Ascending aorta (tissue), 2 donors: ENCODE measurements at regions not wholly inside any gene's neighbourhood (a gene's known extent, or its start where the extent isn't known, plus 50 kb on each side); places are given as distances from the start of the nearest gene placed in this dataset.
"Not testable (repeated sequence)": the region's sequence is repeated elsewhere in the genome, so short reads cannot be mapped to it uniquely, and the experiment has no call there.

Experiments
- DNase-seq, 2 donors: peaks; one replicate each; pipeline ENCODE4 v3.0.0-alpha.2; 2019; ENCODE audit warnings: low spot score in 2 of 2
- H3K27ac ChIP-seq, 2 donors: fragments of 200-600 bp; sonication (generic); one replicate each; pipeline ENCODE4 v1.5.1; 2016 to 2017; ENCODE audit warnings: mild to moderate bottlenecking in 1 of 2
- H3K27me3 ChIP-seq: fragments of 200-600 bp; sonication (generic); one replicate; pipeline ENCODE4 v1.5.1; 2017
- H3K36me3 ChIP-seq, 2 donors: fragments of 200-600 bp; sonication (generic); one replicate each; pipeline ENCODE4 v1.5.1; 2016
- H3K4me1 ChIP-seq, 2 donors: fragments of 200-600 bp; sonication (generic); one replicate each; pipeline ENCODE4 v1.5.1; 2016 to 2017; ENCODE audit warnings: mild to moderate bottlenecking in 1 of 2
- H3K4me3 ChIP-seq, 2 donors: fragments of 200-600 bp; sonication (generic); one replicate each; pipeline ENCODE4 v1.5.1; 2016 to 2017; ENCODE audit warnings: mild to moderate bottlenecking in 1 of 2
- H3K9me3 ChIP-seq, 2 donors: fragments of 200-600 bp; sonication (generic); one replicate each; pipeline ENCODE4 v1.5.1; 2016
- intact Hi-C: fragments of 100-400 bp; cut with DNase I; formaldehyde crosslinking; loops from one replicate; pipeline ENCODE4 v1.15.1; 2023
- TF ChIP-seq, protein P1 (sequence below), 3 experiments: fragments of 200-600 bp in 2 of 3; fragments of 450-650 bp in 1 of 3; sonication (generic) in 2 of 3; IDR thresholded peaks; one replicate each; pipeline ENCODE4 v1.5.1; 2016 to 2019; ENCODE audit warnings: antibody characterized with exemption in 3 of 3, mild to moderate bottlenecking in 1 of 3, moderate library complexity in 1 of 3

DNA sequence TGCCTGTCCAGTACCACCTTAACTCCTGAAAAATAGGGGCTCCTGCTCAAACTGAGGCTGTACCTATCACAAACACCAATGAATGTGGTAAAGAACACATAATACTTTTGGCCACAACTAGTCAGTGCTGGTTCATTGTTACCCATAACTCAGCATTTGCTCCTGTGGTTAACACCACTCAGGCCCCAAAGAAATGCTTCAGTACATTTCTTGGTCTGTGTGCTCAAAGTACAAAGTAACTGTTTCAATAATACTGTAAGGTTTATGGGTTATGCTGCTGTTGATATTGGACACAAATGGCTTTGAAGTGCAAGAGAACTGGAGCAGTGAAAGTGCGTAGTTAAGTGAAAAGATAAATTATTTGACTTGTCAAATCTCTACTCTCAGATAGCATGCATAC lies 95.0 kb upstream of the TACR1 start:
- intact Hi-C loops, result no loop called here
- Histone ChIP-seq H3K36me3 (no peaks in the 10 kb centered on the region), H3K27ac (no peak overlapping the region), H3K27me3 (no peaks in the 10 kb centered on the region), H3K9me3 (no peaks in the 10 kb centered on the region), H3K4me3 (no peak overlapping the region), H3K4me1 (no peaks in the 10 kb centered on the region)
- no peak for DNase-seq
- TF ChIP-seq, protein P1, sequence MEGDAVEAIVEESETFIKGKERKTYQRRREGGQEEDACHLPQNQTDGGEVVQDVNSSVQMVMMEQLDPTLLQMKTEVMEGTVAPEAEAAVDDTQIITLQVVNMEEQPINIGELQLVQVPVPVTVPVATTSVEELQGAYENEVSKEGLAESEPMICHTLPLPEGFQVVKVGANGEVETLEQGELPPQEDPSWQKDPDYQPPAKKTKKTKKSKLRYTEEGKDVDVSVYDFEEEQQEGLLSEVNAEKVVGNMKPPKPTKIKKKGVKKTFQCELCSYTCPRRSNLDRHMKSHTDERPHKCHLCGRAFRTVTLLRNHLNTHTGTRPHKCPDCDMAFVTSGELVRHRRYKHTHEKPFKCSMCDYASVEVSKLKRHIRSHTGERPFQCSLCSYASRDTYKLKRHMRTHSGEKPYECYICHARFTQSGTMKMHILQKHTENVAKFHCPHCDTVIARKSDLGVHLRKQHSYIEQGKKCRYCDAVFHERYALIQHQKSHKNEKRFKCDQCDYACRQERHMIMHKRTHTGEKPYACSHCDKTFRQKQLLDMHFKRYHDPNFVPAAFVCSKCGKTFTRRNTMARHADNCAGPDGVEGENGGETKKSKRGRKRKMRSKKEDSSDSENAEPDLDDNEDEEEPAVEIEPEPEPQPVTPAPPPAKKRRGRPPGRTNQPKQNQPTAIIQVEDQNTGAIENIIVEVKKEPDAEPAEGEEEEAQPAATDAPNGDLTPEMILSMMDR (IDR thresholded peaks at IDR 0.05), result no peak

DNA sequence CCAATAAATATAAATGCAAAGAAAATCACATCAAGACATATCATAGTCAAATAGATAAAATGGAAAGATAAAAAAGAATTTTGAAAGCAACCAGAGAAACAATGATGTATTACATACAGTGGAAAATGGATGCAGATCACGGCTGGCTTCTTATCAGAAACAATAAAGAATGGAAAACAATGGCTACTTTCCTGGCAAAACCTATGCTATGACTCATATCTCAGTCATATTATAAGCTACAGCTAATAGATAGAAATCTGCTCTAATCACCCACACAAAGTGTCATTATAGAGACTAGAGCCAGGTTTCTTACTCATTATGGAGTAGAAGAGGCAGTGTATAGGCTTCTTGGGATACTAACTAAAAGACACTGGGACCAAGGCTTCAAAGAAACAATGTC lies 93.5 kb upstream of the TACR1 start:
- H3K27ac ChIP-seq, result no peak overlapping the region
- intact Hi-C loops, result no loop called here
- TF ChIP-seq, protein P1 (IDR thresholded peaks at IDR 0.05), result no peak
- no peak for DNase-seq
- no peaks in the 10 kb centered on the region for H3K4me1 ChIP-seq
- no peak overlapping the region for H3K4me3 ChIP-seq
- H3K9me3 ChIP-seq, result no peaks in the 10 kb centered on the region
- no peaks in the 10 kb centered on the region for H3K27me3 ChIP-seq
- H3K36me3 ChIP-seq, result no peaks in the 10 kb centered on the region

DNA sequence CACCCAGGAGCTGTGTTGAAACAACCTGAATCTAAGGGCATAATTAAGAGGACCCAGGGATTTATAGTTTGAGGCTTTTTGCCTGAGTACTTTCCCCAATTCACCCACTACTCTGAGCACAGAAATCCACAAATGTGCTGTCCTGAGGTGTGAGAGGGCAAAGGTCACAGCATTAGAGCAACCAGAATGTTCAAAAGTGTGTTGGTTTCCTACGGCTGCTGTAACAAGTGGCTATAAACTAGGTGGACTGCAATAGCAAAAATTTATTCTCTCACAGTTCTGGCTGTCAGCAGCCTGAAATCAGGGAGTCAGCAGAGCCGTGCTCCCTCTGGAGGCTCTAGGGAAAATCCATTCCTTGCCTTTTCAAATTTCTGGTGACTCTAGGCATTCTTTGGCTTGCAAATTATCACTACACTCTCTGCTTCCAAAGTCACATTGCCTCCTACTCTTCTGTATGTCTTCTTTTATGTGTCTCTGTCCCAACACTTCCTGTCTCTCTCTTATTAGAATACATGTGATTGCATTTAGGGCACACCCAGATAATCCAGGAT lies 91.4 kb upstream of the TACR1 start:
- no peak overlapping the region for H3K27ac ChIP-seq
- intact Hi-C loops, result no loop called here
- H3K36me3 ChIP-seq, result no peaks in the 10 kb centered on the region
- H3K9me3 ChIP-seq, result no peaks in the 10 kb centered on the region
- H3K27me3 ChIP-seq, result no peaks in the 10 kb centered on the region
- TF ChIP-seq, protein P1 (IDR thresholded peaks at IDR 0.05), result no peak
- no peak for DNase-seq
- H3K4me3 ChIP-seq, result no peak overlapping the region
- no peaks in the 10 kb centered on the region for H3K4me1 ChIP-seq

DNA sequence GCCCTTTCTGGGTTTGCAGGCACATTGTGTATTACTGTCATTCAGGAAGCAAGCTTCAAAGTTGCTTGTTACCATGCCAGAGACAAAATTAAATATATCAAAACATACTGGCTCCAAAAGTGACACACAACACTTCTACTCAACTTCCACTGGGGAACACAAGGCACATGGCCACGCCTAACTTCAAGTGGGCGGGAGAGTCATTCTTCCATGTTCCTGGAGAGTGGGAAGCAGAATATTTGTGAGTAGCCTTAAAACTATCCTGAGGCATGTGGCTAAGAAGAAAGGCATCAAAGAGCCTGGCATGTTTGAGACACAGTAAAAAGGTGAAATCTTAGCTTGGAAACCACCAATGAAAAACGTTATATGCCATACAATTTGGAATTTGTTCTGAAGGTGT lies 90.5 kb upstream of the TACR1 start:
- Histone ChIP-seq H3K27ac (no peak overlapping the region), H3K36me3 (no peaks in the 10 kb centered on the region), H3K9me3 (no peaks in the 10 kb centered on the region), H3K4me3 (no peak overlapping the region), H3K27me3 (no peaks in the 10 kb centered on the region), H3K4me1 (no peaks in the 10 kb centered on the region)
- TF ChIP-seq, protein P1 (IDR thresholded peaks at IDR 0.05), result no peak
- DNase-seq, result no peak
- intact Hi-C loops, result no loop called here

DNA sequence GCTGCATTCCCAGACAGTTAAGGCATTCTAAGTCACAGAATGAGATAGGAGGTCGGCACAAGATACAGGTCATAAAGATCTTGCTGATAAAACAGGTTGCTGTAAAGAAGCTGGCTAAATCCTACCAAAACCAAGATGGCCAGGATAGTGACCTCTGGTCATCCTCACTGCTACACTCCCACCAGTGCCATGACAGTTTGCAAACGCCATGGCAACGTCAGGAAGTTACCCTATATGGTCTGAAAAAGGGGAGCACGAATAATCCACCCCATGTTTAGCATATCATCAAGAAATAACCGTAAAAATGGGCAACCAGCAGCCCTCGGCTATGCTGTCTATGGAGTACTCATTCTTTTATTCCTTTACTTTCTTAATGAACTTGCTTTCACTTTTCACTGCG lies 89.9 kb upstream of the TACR1 start:
- DNase-seq, H3K9me3 ChIP-seq, H3K4me1 ChIP-seq, H3K27ac ChIP-seq, H3K27me3 ChIP-seq, H3K4me3 ChIP-seq, intact Hi-C loops, H3K36me3 ChIP-seq: not testable (repeated sequence)

DNA sequence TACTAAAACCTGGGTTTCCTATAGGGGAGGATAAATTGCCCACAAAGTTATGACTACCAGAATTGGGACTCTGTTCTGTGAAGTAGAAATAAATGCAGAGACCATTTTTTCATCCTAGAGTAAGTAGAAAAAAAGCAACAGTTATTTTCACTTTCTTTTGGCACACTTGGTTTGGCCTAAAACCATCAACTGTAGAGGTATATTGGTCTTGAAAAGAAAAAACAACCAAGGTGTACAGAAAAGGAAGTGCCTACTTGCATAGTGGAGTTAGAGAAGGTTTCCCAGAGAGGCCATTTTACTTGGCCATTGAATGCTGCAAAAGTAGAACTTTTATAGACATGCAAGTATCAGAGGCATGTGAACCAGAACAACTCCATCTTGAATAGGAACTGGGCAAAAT lies 89.4 kb upstream of the TACR1 start:
- no peak for DNase-seq
- TF ChIP-seq, protein P1 (IDR thresholded peaks at IDR 0.05), result no peak
- no peak overlapping the region for H3K4me3 ChIP-seq
- no peaks in the 10 kb centered on the region for H3K27me3 ChIP-seq
- no peaks in the 10 kb centered on the region for H3K9me3 ChIP-seq
- intact Hi-C loops, result no loop called here
- no peak overlapping the region for H3K27ac ChIP-seq
- no peaks in the 10 kb centered on the region for H3K36me3 ChIP-seq
- no peaks in the 10 kb centered on the region for H3K4me1 ChIP-seq
